SK-N-SH (cell line): ENCODE measurements at regions not wholly inside any gene's neighbourhood (a gene's known extent, or its start where the extent isn't known, plus 50 kb on each side); places are given as distances from the start of the nearest gene placed in this dataset.

Experiments used
- EP300 ChIP-seq, 2 experiments: IDR thresholded peaks; 2 replicates each; pipeline versions ENCODE4 v1.4.0 to v1.6.1; 2012; ENCODE audit warnings: borderline replicate concordance in 1 of 2, low read depth in 1 of 2, low read length in 1 of 2
- FOXM1 ChIP-seq: IDR thresholded peaks from 2 replicates; pipeline ENCODE4 v1.4.0; 2012; ENCODE audit warnings: low read depth, mild to moderate bottlenecking
- GABPA ChIP-seq: IDR thresholded peaks from 2 replicates; pipeline ENCODE4 v1.4.0; 2012; ENCODE audit warnings: low read depth, mild to moderate bottlenecking
- MXI1 ChIP-seq: IDR thresholded peaks from 2 replicates; pipeline ENCODE4 v1.6.1; 2012; ENCODE audit warnings: mild to moderate bottlenecking, low read depth, low read length, improper control_type of control experiment
- POLR2AphosphoS5 ChIP-seq: IDR thresholded peaks from 2 replicates; pipeline ENCODE4 v1.6.1; 2012; ENCODE audit warnings: low read depth, low read length
- RFX5 ChIP-seq: IDR thresholded peaks from 2 replicates; pipeline ENCODE4 v1.6.1; 2012; ENCODE audit warnings: mild to moderate bottlenecking, improper control_type of control experiment, low read length
- SMC3 ChIP-seq: IDR thresholded peaks from 2 replicates; pipeline ENCODE4 v1.6.1; 2012; ENCODE audit warnings: low read depth, low read length, improper control_type of control experiment
- TF ChIP-seq, protein P1 (sequence below): fragments of 200-600 bp; sonication (generic); IDR thresholded peaks from 2 replicates; pipeline ENCODE4 v1.6.1; 2017; ENCODE audit warnings: antibody characterized with exemption, mild to moderate bottlenecking, moderate library complexity
- TF ChIP-seq, protein P2 (sequence below): IDR thresholded peaks from 2 replicates; pipeline ENCODE4 v1.6.1; 2012; ENCODE audit warnings: mild to moderate bottlenecking, low read depth, low read length, moderate library complexity
- TF ChIP-seq, protein P3 (sequence below): fragments of 150-350 bp; IDR thresholded peaks from 2 replicates; pipeline ENCODE4 v1.6.1; 2017; ENCODE audit warnings: antibody characterized with exemption, low read length, low read depth, borderline replicate concordance

DNA sequence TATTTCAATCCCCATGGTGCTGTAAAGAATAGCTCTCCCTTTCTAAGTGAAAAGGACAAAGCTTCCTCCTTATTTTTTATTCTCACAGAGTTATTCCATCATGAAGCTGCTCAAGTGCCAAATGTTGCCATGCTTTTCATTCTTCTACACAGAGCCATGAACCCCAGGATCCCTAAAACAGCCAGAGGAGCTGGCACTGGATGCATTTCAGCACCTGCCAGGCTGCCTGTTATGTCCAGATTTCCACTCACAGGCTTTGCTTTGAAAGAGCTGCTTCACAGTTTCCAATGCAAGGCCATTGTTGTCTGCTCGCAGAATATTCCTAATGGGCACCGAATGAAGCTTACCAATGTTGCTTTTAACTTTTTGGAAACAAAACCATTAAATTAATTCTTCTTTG lies 256.2 kb upstream of the NPSR1 start:
- TF ChIP-seq GABPA (no peak), FOXM1 (no peak), POLR2AphosphoS5 (no peak), EP300 (IDR thresholded peaks at IDR 0.05; ENCODE audit: borderline replicate concordance in 1 of 2, low read depth in 1 of 2, low read length in 1 of 2) (no peak), MXI1 (no peak), SMC3 (no peak), RFX5 (no peak)
- TF ChIP-seq, protein P1, sequence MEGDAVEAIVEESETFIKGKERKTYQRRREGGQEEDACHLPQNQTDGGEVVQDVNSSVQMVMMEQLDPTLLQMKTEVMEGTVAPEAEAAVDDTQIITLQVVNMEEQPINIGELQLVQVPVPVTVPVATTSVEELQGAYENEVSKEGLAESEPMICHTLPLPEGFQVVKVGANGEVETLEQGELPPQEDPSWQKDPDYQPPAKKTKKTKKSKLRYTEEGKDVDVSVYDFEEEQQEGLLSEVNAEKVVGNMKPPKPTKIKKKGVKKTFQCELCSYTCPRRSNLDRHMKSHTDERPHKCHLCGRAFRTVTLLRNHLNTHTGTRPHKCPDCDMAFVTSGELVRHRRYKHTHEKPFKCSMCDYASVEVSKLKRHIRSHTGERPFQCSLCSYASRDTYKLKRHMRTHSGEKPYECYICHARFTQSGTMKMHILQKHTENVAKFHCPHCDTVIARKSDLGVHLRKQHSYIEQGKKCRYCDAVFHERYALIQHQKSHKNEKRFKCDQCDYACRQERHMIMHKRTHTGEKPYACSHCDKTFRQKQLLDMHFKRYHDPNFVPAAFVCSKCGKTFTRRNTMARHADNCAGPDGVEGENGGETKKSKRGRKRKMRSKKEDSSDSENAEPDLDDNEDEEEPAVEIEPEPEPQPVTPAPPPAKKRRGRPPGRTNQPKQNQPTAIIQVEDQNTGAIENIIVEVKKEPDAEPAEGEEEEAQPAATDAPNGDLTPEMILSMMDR, result no peak
- TF ChIP-seq, protein P2, sequence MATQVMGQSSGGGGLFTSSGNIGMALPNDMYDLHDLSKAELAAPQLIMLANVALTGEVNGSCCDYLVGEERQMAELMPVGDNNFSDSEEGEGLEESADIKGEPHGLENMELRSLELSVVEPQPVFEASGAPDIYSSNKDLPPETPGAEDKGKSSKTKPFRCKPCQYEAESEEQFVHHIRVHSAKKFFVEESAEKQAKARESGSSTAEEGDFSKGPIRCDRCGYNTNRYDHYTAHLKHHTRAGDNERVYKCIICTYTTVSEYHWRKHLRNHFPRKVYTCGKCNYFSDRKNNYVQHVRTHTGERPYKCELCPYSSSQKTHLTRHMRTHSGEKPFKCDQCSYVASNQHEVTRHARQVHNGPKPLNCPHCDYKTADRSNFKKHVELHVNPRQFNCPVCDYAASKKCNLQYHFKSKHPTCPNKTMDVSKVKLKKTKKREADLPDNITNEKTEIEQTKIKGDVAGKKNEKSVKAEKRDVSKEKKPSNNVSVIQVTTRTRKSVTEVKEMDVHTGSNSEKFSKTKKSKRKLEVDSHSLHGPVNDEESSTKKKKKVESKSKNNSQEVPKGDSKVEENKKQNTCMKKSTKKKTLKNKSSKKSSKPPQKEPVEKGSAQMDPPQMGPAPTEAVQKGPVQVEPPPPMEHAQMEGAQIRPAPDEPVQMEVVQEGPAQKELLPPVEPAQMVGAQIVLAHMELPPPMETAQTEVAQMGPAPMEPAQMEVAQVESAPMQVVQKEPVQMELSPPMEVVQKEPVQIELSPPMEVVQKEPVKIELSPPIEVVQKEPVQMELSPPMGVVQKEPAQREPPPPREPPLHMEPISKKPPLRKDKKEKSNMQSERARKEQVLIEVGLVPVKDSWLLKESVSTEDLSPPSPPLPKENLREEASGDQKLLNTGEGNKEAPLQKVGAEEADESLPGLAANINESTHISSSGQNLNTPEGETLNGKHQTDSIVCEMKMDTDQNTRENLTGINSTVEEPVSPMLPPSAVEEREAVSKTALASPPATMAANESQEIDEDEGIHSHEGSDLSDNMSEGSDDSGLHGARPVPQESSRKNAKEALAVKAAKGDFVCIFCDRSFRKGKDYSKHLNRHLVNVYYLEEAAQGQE, result no peak
- TF ChIP-seq, protein P3, sequence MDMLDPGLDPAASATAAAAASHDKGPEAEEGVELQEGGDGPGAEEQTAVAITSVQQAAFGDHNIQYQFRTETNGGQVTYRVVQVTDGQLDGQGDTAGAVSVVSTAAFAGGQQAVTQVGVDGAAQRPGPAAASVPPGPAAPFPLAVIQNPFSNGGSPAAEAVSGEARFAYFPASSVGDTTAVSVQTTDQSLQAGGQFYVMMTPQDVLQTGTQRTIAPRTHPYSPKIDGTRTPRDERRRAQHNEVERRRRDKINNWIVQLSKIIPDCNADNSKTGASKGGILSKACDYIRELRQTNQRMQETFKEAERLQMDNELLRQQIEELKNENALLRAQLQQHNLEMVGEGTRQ, result no peak
